K562 (cell line): ENCODE measurements at regions not wholly inside any gene's neighbourhood (a gene's known extent, or its start where the extent isn't known, plus 50 kb on each side); places are given as distances from the start of the nearest gene placed in this dataset.

ENCODE experiments used
- ATAC-seq: fragments of 200-7000 bp; cut with Tn5 transposase; 3 replicates; pipeline ENCODE4 v1.9.1; 2020; ENCODE audit warnings: moderate library complexity
- BruUV-seq: library from RNA; stranded (reverse); fragments of 400-500 nt; replicated peaks from 2 replicates; lab custom pipeline; 2021; lab: Mats Ljungman, UMichigan
- CTCF ChIA-PET: fragments of 300-600 bp; formaldehyde crosslinking; extraction: SDS; loops from one replicate; lab custom pipeline; 2021; ENCODE audit warnings: low intra/inter-chr PET ratio; lab: Yijun Ruan, JAX
- POLR2A ChIA-PET: fragments of 300-600, 350-650 bp; sonication (Branson Sonifier 250); formaldehyde crosslinking; extraction: SDS; loops from one replicate; lab custom pipeline; 2021; ENCODE audit warnings: antibody characterized with exemption, inconsistent platforms; lab: Yijun Ruan, JAX
- DNase-seq, 4 experiments: peaks; one replicate each; pipeline versions ENCODE4 v3.0.0 to v3.0.0-alpha.2; 2011 to 2018; ENCODE audit warnings: low spot score in 3 of 4, mixed read lengths in 3 of 4; ENCODE audit errors: extremely low read depth in 1 of 4
- FAIRE-seq: peaks from 2 replicates; lab custom pipeline; 2011; peaks lifted over from hg19 to GRCh38; lab: Jason Lieb, UNC
- H2AFZ ChIP-seq: 2 replicates; pipeline ENCODE4 v1.6.0; 2011; ENCODE audit warnings: low read depth, low read length, control low read depth, inconsistent platforms
- H3K27ac ChIP-seq: fragments of 200-600 bp; 3 replicates; pipeline ENCODE4 v1.8.0; 2011; ENCODE audit warnings: low read depth, mild to moderate bottlenecking, control low read depth, inconsistent platforms, low read length, moderate library complexity, mixed read lengths; ENCODE audit errors: extremely low read depth
- H3K27me3 ChIP-seq, 2 experiments: fragments of 300-600 bp in 1 of 2; 2 replicates in 1 of 2; 3 replicates in 1 of 2; pipeline versions ENCODE4 v1.6.0 to v1.8.0; 2011; ENCODE audit warnings: inconsistent platforms in 2 of 2, low read length in 2 of 2, mild to moderate bottlenecking in 1 of 2, mixed read lengths in 1 of 2, moderate library complexity in 1 of 2; ENCODE audit not compliant: control insufficient read depth in 2 of 2, insufficient read depth in 2 of 2
- H3K36me3 ChIP-seq: fragments of 300-600 bp; 3 replicates; pipeline ENCODE4 v1.8.0; 2011; ENCODE audit warnings: mild to moderate bottlenecking, low read length, inconsistent platforms; ENCODE audit not compliant: control insufficient read depth, insufficient read depth
- H3K4me1 ChIP-seq, 2 experiments: fragments of 200-600 bp in 1 of 2; replicated peaks in 1 of 2; 2 replicates in 1 of 2; 3 replicates in 1 of 2; pipeline versions ENCODE4 v1.5.1 to v1.8.0; 2011; ENCODE audit warnings: inconsistent platforms in 2 of 2, low read length in 2 of 2, mild to moderate bottlenecking in 1 of 2, mixed read lengths in 1 of 2, moderate library complexity in 1 of 2; ENCODE audit not compliant: control insufficient read depth in 2 of 2, insufficient read depth in 2 of 2
- H3K4me2 ChIP-seq: 2 replicates; pipeline ENCODE4 v1.6.1; 2011; ENCODE audit warnings: low read length, control low read depth, inconsistent platforms, mixed read lengths; ENCODE audit not compliant: insufficient read depth
- H3K4me3 ChIP-seq: fragments of 200-600 bp; sonication (generic), shearing (Covaris generic); 2 replicates; pipeline ENCODE4 v1.5.1; 2016; ENCODE audit warnings: control low read depth, inconsistent platforms
- H3K79me2 ChIP-seq: fragments of 200-600 bp; 3 replicates; pipeline ENCODE4 v1.8.0; 2011; ENCODE audit warnings: low read length, inconsistent platforms; ENCODE audit not compliant: control insufficient read depth, insufficient read depth
- H3K9ac ChIP-seq, 2 experiments: 2 replicates each; pipeline versions ENCODE4 v1.6.0 to v1.6.1; 2011; ENCODE audit warnings: low read depth in 2 of 2, low read length in 2 of 2, control low read depth in 1 of 2, inconsistent platforms in 1 of 2, mild to moderate bottlenecking in 1 of 2, mixed read lengths in 1 of 2; ENCODE audit not compliant: insufficient read depth in 1 of 2
- H3K9me1 ChIP-seq: one replicate; pipeline ENCODE4 v1.6.0; 2011; ENCODE audit warnings: inconsistent platforms, mild to moderate bottlenecking, low read length, moderate library complexity; ENCODE audit not compliant: control insufficient read depth, insufficient read depth
- H3K9me3 ChIP-seq: replicated peaks from 2 replicates; pipeline ENCODE4 v1.5.1; 2011; ENCODE audit warnings: low read depth, low read length, inconsistent platforms; ENCODE audit not compliant: control insufficient read depth, insufficient read depth
- H4K20me1 ChIP-seq: replicated peaks from 2 replicates; pipeline ENCODE4 v1.6.1; 2011; ENCODE audit warnings: low read length, inconsistent platforms, mixed read lengths; ENCODE audit not compliant: control insufficient read depth, insufficient read depth
- DIDO1 ChIP-seq: fragments of 450-650 bp; IDR thresholded peaks from 2 replicates; pipeline ENCODE4 v1.6.1; 2016; ENCODE audit warnings: low read depth, missing biosample characterization, missing genetic modification characterization
- GTF2A2 ChIP-seq: IDR thresholded peaks from 2 replicates; pipeline ENCODE4 v1.6.1; 2016; ENCODE audit warnings: mild to moderate bottlenecking, missing genetic modification characterization, missing compliant biosample characterization
- HCFC1 ChIP-seq: IDR thresholded peaks from 2 replicates; pipeline ENCODE4 v1.6.1; 2012; ENCODE audit warnings: low read depth, low read length, improper control_type of control experiment
- NCOA4 ChIP-seq: fragments of 450-650 bp; IDR thresholded peaks from 2 replicates; pipeline ENCODE4 v1.6.1; 2018; ENCODE audit warnings: mild to moderate bottlenecking; ENCODE audit not compliant: partially characterized antibody
- NR2C2 ChIP-seq, 2 experiments: fragments of 200-800 bp in 1 of 2; sonication (Bioruptor generic) in 1 of 2; sonication (generic) in 1 of 2; formaldehyde crosslinking in 1 of 2; IDR thresholded peaks; 2 replicates each; pipeline versions ENCODE4 v1.6.1 to v1.8.0; 2016 to 2022; ENCODE audit warnings: mild to moderate bottlenecking in 1 of 2, missing compliant biosample characterization in 1 of 2, missing genetic modification characterization in 1 of 2, missing genetic modification reagents in 1 of 2
- PKNOX1 ChIP-seq: fragments of 450-650 bp; IDR thresholded peaks from 2 replicates; pipeline ENCODE4 v1.6.1; 2016
- RFX1 ChIP-seq: fragments of 450-650 bp; IDR thresholded peaks from 2 replicates; pipeline ENCODE4 v1.6.1; 2016; ENCODE audit warnings: mild to moderate bottlenecking, moderate library complexity
- RNF219 ChIP-seq: fragments of 250-450 bp; sonication (Bioruptor Pico); IDR thresholded peaks from 2 replicates; pipeline ENCODE4 v1.5.0; 2022; ENCODE audit warnings: mild to moderate bottlenecking
- SMARCB1 ChIP-seq: IDR thresholded peaks from 2 replicates; pipeline ENCODE4 v1.6.1; 2011; ENCODE audit warnings: improper control_type of control experiment, low read depth; ENCODE audit not compliant: insufficient read length
- STAT6 ChIP-seq: sonication (generic); formaldehyde crosslinking; IDR thresholded peaks from 2 replicates; pipeline ENCODE4 v1.8.1; 2023; ENCODE audit warnings: mild to moderate bottlenecking, missing genetic modification reagents
- ZBTB43 ChIP-seq: sonication (generic); formaldehyde crosslinking; IDR thresholded peaks from 2 replicates; pipeline ENCODE4 v1.8.0; 2023; ENCODE audit warnings: mild to moderate bottlenecking, missing genetic modification reagents
- ZBTB5 ChIP-seq: fragments of 450-650 bp; IDR thresholded peaks from 2 replicates; pipeline ENCODE4 v1.6.1; 2017; ENCODE audit warnings: antibody characterized with exemption
- in situ Hi-C: fragments of 300-500 bp; cut with MboI; formaldehyde crosslinking; loops from 4 replicates; pipeline ENCODE4 v1.15.0; 2018; ENCODE audit warnings: inconsistent platforms, mixed read lengths
- intact Hi-C: fragments of 100-400 bp; cut with micrococcal nuclease; formaldehyde crosslinking; loops from 2 replicates; pipeline ENCODE4 v1.14.2; 2022

- no peaks in the 10 kb centered on the region for H4K20me1 ChIP-seq
- in situ Hi-C loops (no loop called here), intact Hi-C loops (no loop called here)
- TF ChIP-seq HCFC1 (no peak), NR2C2 (CRISPR knock-in tag; IDR thresholded peaks at IDR 0.05) (no peak), NR2C2 (tag; IDR thresholded peaks at IDR 0.05) (no peak), STAT6 (CRISPR knock-in tag) (no peak), NCOA4 (no peak), ZBTB43 (CRISPR knock-in tag) (no peak), SMARCB1 (no peak), ZBTB5 (no peak), PKNOX1 (no peak), GTF2A2 (no peak), DIDO1 (tag) (no peak), RNF219 (CRISPR knock-in tag) (no peak), RFX1 (no peak)
- BruUV-seq = no TSS peak
- ATAC-seq (no peak), FAIRE-seq (no peak), DNase-seq (no peak)
- no peaks in the 10 kb centered on the region for H3K9me1 ChIP-seq
- POLR2A ChIA-PET = no interaction called here
- no peak overlapping the region for H3K4me2 ChIP-seq
- no peaks in the 10 kb centered on the region for H3K27me3 ChIP-seq
- no peak overlapping the region for H3K9ac ChIP-seq
- no peaks in the 10 kb centered on the region; the same call in 1 of the 2 replicates for H3K9me3 ChIP-seq
- H3K27ac ChIP-seq = no peak overlapping the region
- H2AFZ ChIP-seq = no peak overlapping the region
- H3K36me3 ChIP-seq = no peaks in the 10 kb centered on the region
- no peaks in the 10 kb centered on the region for H3K4me1 ChIP-seq
- no peaks in the 10 kb centered on the region for H3K79me2 ChIP-seq
- CTCF ChIA-PET = no interaction called here
- H3K4me3 ChIP-seq = no peak overlapping the region
These were observed 107.1 kb upstream of the TMEM106B start for GRCh38 chr7:12103948-12104347.
